WTC11 (cell line): ENCODE measurements at regions not wholly inside any gene's neighbourhood (a gene's known extent, or its start where the extent isn't known, plus 50 kb on each side); places are given as distances from the start of the nearest gene placed in this dataset.

ENCODE experiments used
- CREM ChIP-seq: sonication (generic); formaldehyde crosslinking; IDR thresholded peaks from 2 replicates; pipeline ENCODE4 v1.8.1; 2022; ENCODE audit warnings: mild to moderate bottlenecking, missing genetic modification reagents, moderate library complexity
- CTCF ChIP-seq: fragments of 200-600 bp; IDR thresholded peaks from 2 replicates; pipeline ENCODE4 v1.8.0; 2022; ENCODE audit warnings: antibody characterized with exemption
- E2F4 ChIP-seq: sonication (generic); formaldehyde crosslinking; IDR thresholded peaks from 2 replicates; pipeline ENCODE4 v1.8.1; 2022; ENCODE audit warnings: low read depth, mild to moderate bottlenecking, moderate library complexity, missing genetic modification reagents, borderline replicate concordance
- MAX ChIP-seq: sonication (generic); formaldehyde crosslinking; IDR thresholded peaks from 2 replicates; pipeline ENCODE4 v1.8.0; 2022; ENCODE audit warnings: mild to moderate bottlenecking, missing genetic modification reagents
- NFE2L1 ChIP-seq: sonication (generic); formaldehyde crosslinking; IDR thresholded peaks from 2 replicates; pipeline ENCODE4 v1.8.1; 2023; ENCODE audit warnings: missing genetic modification reagents
- NR3C1 ChIP-seq: sonication (generic); formaldehyde crosslinking; conservative IDR thresholded peaks from 2 replicates; pipeline ENCODE4 v1.8.1; 2023; ENCODE audit warnings: low read depth, mild to moderate bottlenecking, missing genetic modification reagents
- PRRX2 ChIP-seq: fragments of 250-450 bp; sonication (Bioruptor Pico); IDR thresholded peaks from 2 replicates; pipeline ENCODE4 v1.8.0; 2021; ENCODE audit warnings: mild to moderate bottlenecking
- ZSCAN18 ChIP-seq: fragments of 250-450 bp; sonication (Bioruptor Pico); IDR thresholded peaks from 2 replicates; pipeline ENCODE4 v2.1.2; 2022; ENCODE audit warnings: mild to moderate bottlenecking, moderate library complexity

GRCh38 chr6:88360203-88360797 is 194.2 kb upstream of the CNR1 start:
- TF ChIP-seq CTCF = no peak
- no peak for TF ChIP-seq CREM (CRISPR knock-in tag)
- no peak for TF ChIP-seq MAX
- TF ChIP-seq ZSCAN18 = no peak
- TF ChIP-seq PRRX2 = no peak
- TF ChIP-seq NFE2L1 (CRISPR knock-in tag) = no peak
- no peak for TF ChIP-seq NR3C1 (CRISPR knock-in tag)
- TF ChIP-seq E2F4 = no peak
